Cortex of kidney (tissue), 1 donor: ENCODE measurements at regions not wholly inside any gene's neighbourhood (a gene's known extent, or its start where the extent isn't known, plus 50 kb on each side); places are given as distances from the start of the nearest gene placed in this dataset.
"Not testable (repeated sequence)": the region's sequence is repeated elsewhere in the genome, so short reads cannot be mapped to it uniquely, and the experiment has no call there.

ENCODE experiments used
- DNase-seq: peaks from one replicate; lab custom pipeline; 2025; lab: John Stamatoyannopoulos, UW

- no peak for DNase-seq
These were observed 401.4 kb upstream of the NAALADL2 start for GRCh38 chr3:174457758-174458157.

DNA sequence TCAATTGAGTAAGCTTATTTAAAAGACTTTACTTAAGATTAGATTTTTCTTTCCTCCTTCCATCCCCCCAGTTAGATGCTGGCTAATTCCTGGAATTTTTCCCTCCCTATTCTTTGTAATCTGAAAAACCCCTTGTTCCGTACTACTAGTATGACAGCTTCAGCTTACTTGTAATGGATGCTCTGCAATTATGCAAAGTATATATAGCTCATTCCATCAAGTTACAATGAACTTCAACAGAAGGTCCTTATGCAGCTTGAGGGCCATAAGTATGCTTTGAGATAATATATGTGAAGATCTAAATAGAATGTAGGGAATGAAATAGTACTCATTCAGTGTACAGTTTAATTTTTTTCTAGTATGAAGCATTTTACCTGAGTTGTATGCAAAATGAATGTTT is 398.3 kb upstream of the NAALADL2 start:
- no peak for DNase-seq

DNA sequence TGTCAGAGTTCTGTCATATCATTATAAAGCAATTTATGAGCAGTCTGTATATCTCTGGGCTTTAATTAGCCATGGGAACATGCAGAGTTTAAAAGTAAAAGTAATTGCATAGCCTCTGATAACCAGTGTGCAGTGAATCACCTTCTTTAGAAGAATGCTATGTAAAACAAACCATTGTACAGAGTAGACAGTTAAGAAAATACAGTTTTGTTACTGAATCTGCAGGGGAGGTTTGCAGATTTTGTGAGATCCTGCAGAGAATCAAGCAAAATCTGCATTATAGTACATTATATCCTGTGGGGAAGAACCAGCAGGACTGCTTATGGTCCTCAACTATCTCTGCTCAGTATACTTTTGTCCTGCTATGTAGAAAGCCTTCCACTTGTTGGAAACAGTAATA is 396.2 kb upstream of the NAALADL2 start:
- no peak for DNase-seq

DNA sequence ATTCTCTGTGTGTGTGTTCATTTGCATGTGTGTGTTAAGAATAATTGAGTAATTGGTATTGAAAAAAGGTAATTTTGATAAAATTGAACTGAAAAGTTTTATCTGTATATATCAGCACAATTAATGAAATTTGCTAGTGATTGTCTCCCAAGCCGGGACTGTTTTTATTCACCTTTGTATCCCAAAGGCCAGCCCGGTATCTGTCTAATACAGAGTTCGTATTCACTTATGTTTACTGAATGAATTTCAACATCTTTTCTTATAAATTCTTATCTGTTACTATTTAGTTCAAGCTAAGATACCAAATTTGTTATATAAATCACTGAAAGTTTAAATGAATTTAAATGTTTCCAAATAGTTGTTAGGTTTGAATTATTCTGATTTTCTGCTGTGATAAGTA is 394.0 kb upstream of the NAALADL2 start:
- no peak for DNase-seq

- DNase-seq: no peak
These were observed 392.6 kb upstream of the NAALADL2 start for GRCh38 chr3:174466471-174467054.

GRCh38 chr3:174477491-174477890 is 381.6 kb upstream of the NAALADL2 start:
- DNase-seq: no peak

DNA sequence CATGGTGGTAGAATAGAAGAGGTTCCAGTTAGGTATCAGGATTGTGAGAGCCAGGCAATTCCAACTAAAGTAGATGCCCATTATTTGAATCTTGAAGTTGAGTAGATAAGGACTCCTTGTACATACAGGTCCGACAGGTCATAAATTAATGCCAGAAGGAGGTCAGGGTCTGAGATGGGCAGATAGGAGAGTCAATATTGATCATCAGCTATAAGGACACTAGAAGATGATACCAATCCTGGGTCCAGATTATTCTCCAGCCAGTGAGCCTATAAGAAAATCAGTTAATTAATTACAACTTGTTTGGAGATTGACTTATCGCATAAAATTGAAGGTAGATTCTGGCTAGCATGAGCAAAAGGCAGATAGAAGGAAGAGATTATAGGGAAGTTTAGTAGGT is 378.4 kb upstream of the NAALADL2 start:
- no peak for DNase-seq

- no peak for DNase-seq
These were observed 376.6 kb upstream of the NAALADL2 start for GRCh38 chr3:174482541-174482940.

DNA sequence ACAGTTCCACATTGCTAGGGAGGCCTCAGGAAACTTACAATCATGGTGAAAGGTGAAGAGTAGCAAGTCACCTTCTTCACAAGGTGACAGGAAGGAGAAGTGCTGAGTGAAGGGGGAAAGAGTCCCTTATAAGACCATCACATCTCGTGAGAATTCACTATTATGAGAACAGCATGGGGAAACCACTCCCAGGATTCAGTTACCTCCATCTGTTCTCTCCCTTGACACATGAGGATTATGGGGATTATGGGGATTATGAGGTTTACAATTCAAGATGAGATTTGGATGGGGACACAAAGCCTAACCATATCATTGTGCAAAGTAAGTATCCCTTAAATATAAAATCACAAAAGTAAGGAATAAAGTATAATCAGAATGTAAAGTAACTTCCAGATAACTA is 375.9 kb upstream of the NAALADL2 start:
- DNase-seq: no peak

DNA sequence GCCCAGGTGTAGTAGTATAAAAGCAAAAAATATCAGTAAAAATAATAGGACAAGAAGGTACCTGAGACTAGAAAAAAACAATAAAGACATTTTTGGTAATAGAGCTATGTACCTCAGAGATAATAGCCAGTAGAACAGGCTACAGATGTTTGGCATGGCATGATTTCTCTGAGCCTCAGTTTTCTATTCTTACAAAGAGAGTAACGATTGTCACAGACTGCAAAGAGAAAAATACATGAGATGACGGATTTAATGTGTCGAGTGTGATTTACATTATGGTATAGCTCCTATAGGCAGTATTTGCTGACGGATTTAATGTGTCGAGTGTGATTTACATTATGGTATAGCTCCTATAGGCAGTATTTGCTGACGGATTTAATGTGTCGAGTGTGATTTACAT is 375.3 kb upstream of the NAALADL2 start:
- DNase-seq: not testable (repeated sequence)

- no peak for DNase-seq
These were observed 370.6 kb upstream of the NAALADL2 start for GRCh38 chr3:174488527-174488926.

DNA sequence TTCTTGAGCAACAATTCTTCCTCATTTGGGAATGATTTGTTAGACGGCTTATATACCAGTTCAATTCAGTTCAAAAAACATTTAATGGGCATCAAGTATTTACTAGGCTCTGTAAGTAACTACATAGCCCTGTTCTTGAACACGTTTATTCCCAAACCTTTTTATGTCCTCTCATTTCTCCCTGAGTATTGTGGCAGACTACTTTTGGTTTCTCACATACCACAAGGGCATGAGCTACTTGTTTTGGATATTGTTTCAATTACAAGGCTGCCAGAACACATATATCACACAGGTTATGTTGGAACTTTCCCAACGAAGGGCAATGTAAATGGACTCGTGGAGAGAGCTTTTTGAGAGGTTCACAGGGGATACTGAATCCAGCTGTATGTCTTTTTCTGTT is 363.8 kb upstream of the NAALADL2 start:
- DNase-seq: no peak

GRCh38 chr3:174495928-174496327 is 363.2 kb upstream of the NAALADL2 start:
- no peak for DNase-seq

- DNase-seq: no peak
These were observed 360.5 kb upstream of the NAALADL2 start for GRCh38 chr3:174498638-174499037.

DNA sequence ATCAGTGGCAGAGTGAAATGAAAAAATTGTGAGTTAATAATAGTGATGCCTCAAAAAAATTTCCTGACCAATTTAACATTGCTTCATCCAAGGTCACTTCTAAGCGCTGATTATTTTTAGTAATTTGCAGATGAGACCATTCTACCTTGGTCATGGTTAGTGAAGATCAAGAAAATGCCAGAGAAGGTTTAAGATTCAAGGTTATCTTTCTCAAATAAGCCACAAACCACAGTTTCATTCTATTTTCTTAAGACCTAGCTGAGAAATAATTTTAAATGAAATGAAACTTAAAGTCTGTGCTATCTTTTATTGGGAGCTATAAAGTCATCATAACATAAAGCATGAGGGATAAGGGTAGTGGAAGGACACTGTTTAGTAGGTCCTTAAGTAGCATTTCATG is 353.9 kb upstream of the NAALADL2 start:
- DNase-seq: no peak

DNA sequence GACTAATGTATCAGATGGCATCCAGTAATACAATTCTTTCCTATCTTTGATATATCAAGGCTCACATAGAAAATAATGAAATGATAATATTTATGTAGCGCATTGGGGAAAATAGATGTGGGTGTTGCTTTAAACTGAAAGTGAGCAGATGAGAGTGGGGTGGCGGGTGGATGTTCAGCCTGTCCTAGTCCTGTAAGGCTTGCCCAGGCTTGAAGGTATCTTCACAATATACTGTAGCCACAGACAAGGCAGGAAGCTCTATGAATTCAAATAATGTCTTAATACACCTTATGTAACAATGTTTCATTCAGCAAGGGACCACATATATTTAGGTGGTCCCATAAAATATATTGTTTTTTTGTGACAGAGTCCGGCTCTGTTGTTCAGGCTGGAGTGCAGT is 334.9 kb upstream of the NAALADL2 start:
- DNase-seq: no peak

GRCh38 chr3:174529298-174529697 is 329.8 kb upstream of the NAALADL2 start:
- no peak for DNase-seq

GRCh38 chr3:174531262-174531982 is 327.7 kb upstream of the NAALADL2 start:
- DNase-seq: no peak

GRCh38 chr3:174532216-174532615 is 326.9 kb upstream of the NAALADL2 start:
- DNase-seq: no peak

DNA sequence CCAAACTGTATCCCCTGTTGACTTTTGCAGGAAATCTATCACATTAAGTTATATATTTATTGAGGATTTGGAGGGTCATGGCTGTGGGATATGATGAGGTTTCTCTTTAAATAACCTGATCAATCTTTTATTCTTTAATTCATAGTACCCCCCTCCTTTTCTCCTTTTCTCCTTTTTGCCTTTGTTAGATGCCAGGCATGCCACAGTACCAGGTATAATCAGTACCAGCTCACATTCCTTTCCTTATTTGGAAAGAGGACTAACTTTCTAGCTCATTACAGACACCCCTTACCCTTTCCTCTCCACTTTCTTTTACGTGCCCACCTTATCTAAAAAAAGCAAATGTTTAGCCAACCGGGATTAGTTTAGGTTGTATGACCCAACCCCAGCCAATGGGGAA is 326.4 kb upstream of the NAALADL2 start:
- no peak for DNase-seq

GRCh38 chr3:174533286-174533685 is 325.8 kb upstream of the NAALADL2 start:
- no peak for DNase-seq

DNA sequence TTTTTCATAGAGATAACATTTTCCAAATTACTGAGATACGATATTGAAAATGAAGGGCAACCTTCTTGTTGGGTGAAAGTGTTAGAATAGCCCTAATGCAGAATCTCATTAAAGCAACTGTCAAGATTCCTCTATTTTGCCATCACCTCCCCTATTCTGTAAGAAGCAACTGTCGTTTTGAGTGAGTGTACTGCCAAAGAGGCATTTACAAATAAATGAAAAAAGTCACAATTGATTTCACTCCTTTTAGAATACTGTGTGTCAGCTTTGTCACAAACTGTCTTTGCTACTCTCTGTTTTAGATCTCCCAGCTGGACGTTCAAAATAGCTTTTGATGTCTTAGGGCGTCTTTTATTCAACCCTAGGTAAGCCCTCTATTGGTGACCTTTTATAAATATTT is 322.8 kb upstream of the NAALADL2 start:
- DNase-seq: no peak

DNA sequence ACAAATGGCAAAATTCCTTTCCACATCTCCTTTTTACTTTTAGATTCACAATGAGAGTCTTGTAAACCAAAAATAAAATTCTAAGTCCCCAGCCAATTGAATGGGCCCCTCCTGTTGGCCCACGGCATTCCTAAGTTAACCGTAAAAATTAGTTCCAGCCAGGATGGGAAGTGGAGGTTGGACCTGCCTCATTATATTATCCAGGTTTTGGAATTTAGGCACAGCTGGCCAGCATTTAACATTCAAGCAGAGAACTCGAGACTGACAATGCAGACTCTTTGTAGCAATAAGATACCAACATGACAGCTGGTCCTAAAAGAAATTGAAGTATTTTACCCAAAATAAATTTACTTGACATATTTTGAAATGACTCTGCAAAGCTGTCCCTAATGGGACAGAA is 321.0 kb upstream of the NAALADL2 start:
- DNase-seq: no peak
